Caco-2 (cell line): ENCODE measurements at regions not wholly inside any gene's neighbourhood (a gene's known extent, or its start where the extent isn't known, plus 50 kb on each side); places are given as distances from the start of the nearest gene placed in this dataset.
A peak's percentile ranks its signal among the peaks of the same experiment; 100 is the strongest.

ENCODE experiments used
- BruUV-seq: library from RNA; stranded (reverse); fragments of 400-500 nt; replicated peaks from 2 replicates; lab custom pipeline; 2021; lab: Mats Ljungman, UMichigan
- CTCF ChIA-PET: fragments of 300-600 bp; sonication (Branson Sonifier 250); formaldehyde crosslinking; loops from one replicate; lab custom pipeline; 2022; ENCODE audit warnings: antibody characterized with exemption; lab: Charles Lee
- POLR2A ChIA-PET: fragments of 300-600 bp; sonication (Branson Sonifier 250); formaldehyde crosslinking; loops from one replicate; lab custom pipeline; 2022; ENCODE audit warnings: antibody characterized with exemption; lab: Charles Lee
- DNase-seq, 2 experiments: peaks; one replicate each; pipeline versions ENCODE4 v3.0.0 to v3.0.0-alpha.2; 2020 to 2022
- H3K27me3 ChIP-seq: replicated peaks from 2 replicates; pipeline ENCODE4 v1.6.0; 2011; ENCODE audit warnings: low read length; ENCODE audit not compliant: control insufficient read depth, insufficient read depth
- H3K36me3 ChIP-seq: 2 replicates; pipeline ENCODE4 v1.5.1; 2011; ENCODE audit warnings: low read length; ENCODE audit not compliant: control insufficient read depth, insufficient read depth
- H3K4me1 ChIP-seq: fragments of 250-450 bp; sonication (Bioruptor Pico); 2 replicates; pipeline ENCODE4 v1.5.1; 2020; ENCODE audit warnings: mild to moderate bottlenecking
- H3K4me3 ChIP-seq: 2 replicates; pipeline ENCODE4 v1.5.1; 2011; ENCODE audit warnings: low read depth, mild to moderate bottlenecking, control low read depth, low read length
- H3K9me3 ChIP-seq: fragments of 250-450 bp; sonication (Bioruptor Pico); 2 replicates; pipeline ENCODE4 v1.5.1; 2020; ENCODE audit warnings: mild to moderate bottlenecking, moderate library complexity
- H3K27ac Mint-ChIP-seq: one replicate; pipeline ENCODE4 v1.8.0; 2022; ENCODE audit warnings: mixed read lengths; ENCODE audit not compliant: unreplicated experiment
- H3K27me3 Mint-ChIP-seq: one replicate; pipeline ENCODE4 v1.8.0; 2022; ENCODE audit warnings: mixed read lengths; ENCODE audit not compliant: insufficient read depth, unreplicated experiment
- H3K36me3 Mint-ChIP-seq: one replicate; pipeline ENCODE4 v1.8.0; 2022; ENCODE audit warnings: mild to moderate bottlenecking, mixed read lengths; ENCODE audit not compliant: insufficient read depth, unreplicated experiment
- H3K4me1 Mint-ChIP-seq: one replicate; pipeline ENCODE4 v1.8.0; 2022; ENCODE audit warnings: low read depth, mixed read lengths; ENCODE audit not compliant: unreplicated experiment
- H3K4me3 Mint-ChIP-seq: one replicate; pipeline ENCODE4 v1.8.0; 2022; ENCODE audit warnings: mild to moderate bottlenecking, moderate library complexity, mixed read lengths; ENCODE audit not compliant: unreplicated experiment
- H3K9me3 Mint-ChIP-seq: one replicate; pipeline ENCODE4 v1.8.0; 2022; ENCODE audit warnings: mixed read lengths; ENCODE audit not compliant: unreplicated experiment
- intact Hi-C: fragments of 100-400 bp; cut with micrococcal nuclease; formaldehyde crosslinking; loops from one replicate; pipeline ENCODE4 v1.10.0; 2022; ENCODE audit not compliant: unreplicated experiment
- TF ChIP-seq, protein P1 (sequence below), 2 experiments: fragments of 200-600 bp in 1 of 2; IDR thresholded peaks; 1 replicate in 1 of 2; 2 replicates in 1 of 2; pipeline versions ENCODE4 v1.5.1 to v1.8.0; 2011 to 2022; ENCODE audit warnings: antibody characterized with exemption in 1 of 2, control low read depth in 1 of 2, inconsistent platforms in 1 of 2, low read depth in 1 of 2, low read length in 1 of 2, mild to moderate bottlenecking in 1 of 2, moderate library complexity in 1 of 2; ENCODE audit not compliant: insufficient read depth in 1 of 2, severe bottlenecking in 1 of 2, unreplicated experiment in 1 of 2

DNA sequence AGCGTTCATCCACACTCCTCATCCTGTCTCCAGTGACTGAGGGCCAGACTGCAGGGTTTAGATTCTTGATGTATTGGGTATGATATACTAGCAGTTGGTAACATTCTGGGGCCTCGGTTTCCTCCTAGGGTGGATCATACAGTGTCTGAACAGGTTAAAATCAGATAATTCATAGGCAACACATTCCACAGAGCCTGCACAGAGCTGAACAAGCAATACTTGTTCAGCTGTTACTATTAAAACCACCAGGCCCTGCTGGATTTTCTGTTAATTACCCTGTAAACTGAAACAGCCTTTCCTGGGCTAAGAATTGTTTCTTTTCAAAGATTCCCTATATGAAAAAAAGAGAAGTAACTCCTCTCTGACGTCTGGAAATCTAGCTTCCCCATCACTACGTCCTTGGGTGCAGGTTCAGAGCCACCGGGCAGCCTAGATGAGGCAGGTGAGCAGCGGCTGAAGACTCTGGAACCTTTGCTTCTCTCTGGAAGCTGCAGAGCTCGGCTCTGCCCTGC, 1313.5 kb upstream of the WWC1 start:
- H3K9me3 Mint-ChIP-seq: no peaks in the 10 kb centered on the region
- H3K4me1 Mint-ChIP-seq: peaks cover 11% of the 10 kb centered on the region
- H3K4me3 Mint-ChIP-seq: peak overlapping the region; percentile 87
- no peak overlapping the region for H3K27ac Mint-ChIP-seq
- BruUV-seq: no TSS peak
- TF ChIP-seq, protein P1, sequence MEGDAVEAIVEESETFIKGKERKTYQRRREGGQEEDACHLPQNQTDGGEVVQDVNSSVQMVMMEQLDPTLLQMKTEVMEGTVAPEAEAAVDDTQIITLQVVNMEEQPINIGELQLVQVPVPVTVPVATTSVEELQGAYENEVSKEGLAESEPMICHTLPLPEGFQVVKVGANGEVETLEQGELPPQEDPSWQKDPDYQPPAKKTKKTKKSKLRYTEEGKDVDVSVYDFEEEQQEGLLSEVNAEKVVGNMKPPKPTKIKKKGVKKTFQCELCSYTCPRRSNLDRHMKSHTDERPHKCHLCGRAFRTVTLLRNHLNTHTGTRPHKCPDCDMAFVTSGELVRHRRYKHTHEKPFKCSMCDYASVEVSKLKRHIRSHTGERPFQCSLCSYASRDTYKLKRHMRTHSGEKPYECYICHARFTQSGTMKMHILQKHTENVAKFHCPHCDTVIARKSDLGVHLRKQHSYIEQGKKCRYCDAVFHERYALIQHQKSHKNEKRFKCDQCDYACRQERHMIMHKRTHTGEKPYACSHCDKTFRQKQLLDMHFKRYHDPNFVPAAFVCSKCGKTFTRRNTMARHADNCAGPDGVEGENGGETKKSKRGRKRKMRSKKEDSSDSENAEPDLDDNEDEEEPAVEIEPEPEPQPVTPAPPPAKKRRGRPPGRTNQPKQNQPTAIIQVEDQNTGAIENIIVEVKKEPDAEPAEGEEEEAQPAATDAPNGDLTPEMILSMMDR (IDR thresholded peaks at IDR 0.05; ENCODE audit: insufficient read depth in 1 of 2, low read depth in 1 of 2, low read length in 1 of 2, severe bottlenecking in 1 of 2, unreplicated experiment in 1 of 2): no peak
- H3K36me3 Mint-ChIP-seq: no peaks in the 10 kb centered on the region
- H3K36me3 ChIP-seq: no peaks in the 10 kb centered on the region
- H3K9me3 ChIP-seq: no peaks in the 10 kb centered on the region
- ChIA-PET POLR2A (interaction anchor here (0.6 to 1.0 kb wide), 2 partner anchors 15 to 16 kb away, joined by 3 read pairs; no protein-coding TSS in a partner anchor), CTCF (no interaction called here)
- no peaks in the 10 kb centered on the region for H3K27me3 ChIP-seq
- intact Hi-C loops: loop anchor here (1.0 kb wide), 1 partner anchor 34 kb away; no protein-coding TSS in a partner anchor
- H3K4me3 ChIP-seq: peak overlapping the region; percentile 50; the same call in 1 of the 2 replicates
- no peak for DNase-seq
- no peaks in the 10 kb centered on the region for H3K27me3 Mint-ChIP-seq
- peaks cover 8% of the 10 kb centered on the region; the same call in 1 of the 2 replicates for H3K4me1 ChIP-seq

DNA sequence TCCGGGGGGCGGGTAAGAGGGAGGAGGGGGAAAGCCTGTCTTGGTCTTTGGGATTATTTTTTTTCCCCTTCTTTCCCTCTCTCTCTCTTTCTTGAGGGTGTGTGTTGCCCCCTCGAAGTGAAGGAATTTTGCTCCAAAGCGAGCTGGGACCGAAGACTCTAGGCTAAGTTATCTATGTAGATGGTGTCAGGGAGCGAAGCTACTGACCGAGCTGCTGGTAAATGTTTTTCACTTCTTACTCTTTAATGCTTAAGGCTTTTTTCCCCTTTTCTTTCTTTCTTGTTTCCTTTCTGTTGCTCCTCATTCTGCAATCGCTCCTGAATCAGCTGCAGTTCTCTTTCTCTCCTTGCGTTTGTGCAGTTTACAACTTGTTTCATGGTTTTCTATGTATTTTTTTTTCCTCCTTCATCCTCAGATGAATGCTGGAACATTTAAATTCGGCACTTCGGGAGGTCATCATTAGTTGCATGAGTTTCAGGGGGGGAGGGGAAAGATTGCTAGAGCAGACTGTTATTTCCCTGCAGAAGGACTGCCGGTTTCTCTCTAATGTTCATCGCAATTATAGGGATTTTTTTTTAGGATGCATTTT, 1312.0 kb upstream of the WWC1 start:
- no TSS peak for BruUV-seq
- H3K4me3 ChIP-seq: peak overlapping the region; percentile 50
- DNase-seq: no peak
- intact Hi-C loops: no loop called here
- TF ChIP-seq, protein P1 (IDR thresholded peaks at IDR 0.05; ENCODE audit: insufficient read depth in 1 of 2, low read depth in 1 of 2, low read length in 1 of 2, severe bottlenecking in 1 of 2, unreplicated experiment in 1 of 2): no peak
- Mint-ChIP-seq H3K9me3 (no peaks in the 10 kb centered on the region), H3K4me1 (peaks cover 11% of the 10 kb centered on the region), H3K27ac (peak overlapping the region; percentile 7), H3K4me3 (peak overlapping the region; percentile 87), H3K27me3 (no peaks in the 10 kb centered on the region), H3K36me3 (no peaks in the 10 kb centered on the region)
- CTCF ChIA-PET: interaction anchor here (0.6 kb wide), 1 partner anchor 86 kb away, joined by 6 read pairs; no protein-coding TSS in a partner anchor
- no peaks in the 10 kb centered on the region for H3K9me3 ChIP-seq
- no peaks in the 10 kb centered on the region for H3K27me3 ChIP-seq
- H3K36me3 ChIP-seq: no peaks in the 10 kb centered on the region
- POLR2A ChIA-PET: interaction anchor here (0.6 to 0.7 kb wide), 2 partner anchors 33 to 143 kb away, joined by 3 read pairs; no protein-coding TSS in a partner anchor
- H3K4me1 ChIP-seq: peaks cover 8% of the 10 kb centered on the region; the same call in 1 of the 2 replicates

DNA sequence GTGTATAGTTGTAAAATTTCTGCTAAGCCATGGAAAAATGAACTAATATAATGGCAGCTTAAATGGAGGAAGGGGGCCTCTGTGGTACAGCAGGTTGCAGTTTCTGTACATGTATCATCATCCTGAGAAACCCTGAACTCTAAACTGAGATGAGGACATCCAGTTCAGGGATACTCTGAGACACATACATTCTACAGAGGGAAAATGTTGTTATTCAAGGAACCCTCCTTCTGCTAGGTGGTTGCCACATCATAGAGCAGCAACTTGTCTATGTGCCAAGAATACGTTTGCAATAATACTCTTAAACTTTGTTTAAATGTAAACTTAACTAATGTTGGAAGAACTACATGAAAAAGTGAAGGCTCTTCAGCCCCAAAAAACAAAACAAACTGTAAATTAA, 1310.8 kb upstream of the WWC1 start:
- peaks cover 11% of the 10 kb centered on the region for H3K4me1 Mint-ChIP-seq
- intact Hi-C loops: no loop called here
- Histone ChIP-seq H3K27me3 (no peaks in the 10 kb centered on the region), H3K36me3 (no peaks in the 10 kb centered on the region), H3K4me1 (peaks cover 8% of the 10 kb centered on the region; the same call in 1 of the 2 replicates), H3K4me3 (no peak overlapping the region), H3K9me3 (no peaks in the 10 kb centered on the region)
- DNase-seq: no peak
- H3K36me3 Mint-ChIP-seq: peaks cover 2% of the 10 kb centered on the region
- TF ChIP-seq, protein P1 (IDR thresholded peaks at IDR 0.05; ENCODE audit: insufficient read depth in 1 of 2, low read depth in 1 of 2, low read length in 1 of 2, severe bottlenecking in 1 of 2, unreplicated experiment in 1 of 2): no peak
- no peak overlapping the region for H3K27ac Mint-ChIP-seq
- no peaks in the 10 kb centered on the region for H3K27me3 Mint-ChIP-seq
- ChIA-PET POLR2A (interaction anchor here (0.7 kb wide), 1 partner anchor 153 kb away, joined by 4 read pairs; no protein-coding TSS in a partner anchor), CTCF (no interaction called here)
- peak overlapping the region; percentile 87 for H3K4me3 Mint-ChIP-seq
- no peaks in the 10 kb centered on the region for H3K9me3 Mint-ChIP-seq
- no TSS peak for BruUV-seq
